NCI-H345 treated with DMSO at 0.1 percent for 48 hours (cell line): ENCODE measurements at regions not wholly inside any gene's neighbourhood (a gene's known extent, or its start where the extent isn't known, plus 50 kb on each side); places are given as distances from the start of the nearest gene placed in this dataset.

ENCODE experiments used
- DNase-seq: peaks from one replicate; lab custom pipeline; 2025; ENCODE audit not compliant: unreplicated experiment; lab: John Stamatoyannopoulos, UW

DNA sequence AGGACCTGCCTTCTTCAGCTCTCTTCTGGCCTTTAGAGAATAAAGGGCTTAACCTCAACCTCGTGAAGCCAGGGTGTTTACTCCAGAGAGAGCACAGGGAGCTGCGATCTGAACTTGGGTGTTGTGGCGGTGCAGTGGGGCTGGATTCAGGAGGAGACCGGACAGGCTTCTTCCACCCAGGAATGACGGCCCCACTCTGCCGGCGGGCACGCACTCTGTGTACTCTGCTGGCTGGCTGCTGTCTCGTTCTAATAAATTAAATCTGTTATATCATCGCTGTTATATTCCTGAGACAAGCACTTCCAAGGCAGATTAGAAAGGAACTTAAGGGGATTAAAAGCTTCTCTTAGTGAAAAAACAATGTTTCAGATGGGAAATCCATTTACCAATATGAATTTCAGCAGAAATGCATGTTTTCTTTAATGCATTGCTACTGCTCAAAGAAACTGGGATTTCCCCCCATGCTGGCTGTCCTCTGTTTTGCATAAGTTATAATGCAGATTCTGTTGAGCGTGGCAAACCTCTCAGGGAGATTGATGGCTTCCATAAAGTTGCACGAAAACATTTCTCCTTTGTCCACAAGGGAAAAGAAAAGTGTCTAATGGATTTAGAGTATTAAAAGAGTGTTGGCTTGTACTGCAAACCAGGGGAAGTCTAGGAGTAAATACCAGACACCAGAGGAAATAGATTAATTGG lies 168.6 kb upstream of the IRX3 start:
- DNase-seq: no peak

DNA sequence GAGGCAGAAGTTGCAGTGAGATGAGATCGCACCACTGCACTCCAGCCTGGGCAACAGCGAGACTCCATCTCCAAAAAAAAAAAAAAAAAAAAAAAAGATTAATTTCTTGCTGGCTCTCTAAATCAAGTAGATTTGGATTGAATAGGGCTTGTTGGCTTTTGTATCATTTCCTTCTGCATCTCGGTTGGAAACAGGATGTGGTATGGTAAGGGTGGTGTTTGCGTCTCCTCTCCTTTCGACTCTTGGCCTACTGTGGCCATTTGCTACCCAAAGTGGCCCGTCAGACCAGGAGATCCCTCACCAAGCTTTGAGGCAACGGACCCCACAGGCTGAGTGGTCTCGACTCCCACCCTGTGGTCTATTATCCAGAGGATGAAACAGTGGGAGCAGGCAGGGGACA lies 168.0 kb upstream of the IRX3 start:
- no peak for DNase-seq

DNA sequence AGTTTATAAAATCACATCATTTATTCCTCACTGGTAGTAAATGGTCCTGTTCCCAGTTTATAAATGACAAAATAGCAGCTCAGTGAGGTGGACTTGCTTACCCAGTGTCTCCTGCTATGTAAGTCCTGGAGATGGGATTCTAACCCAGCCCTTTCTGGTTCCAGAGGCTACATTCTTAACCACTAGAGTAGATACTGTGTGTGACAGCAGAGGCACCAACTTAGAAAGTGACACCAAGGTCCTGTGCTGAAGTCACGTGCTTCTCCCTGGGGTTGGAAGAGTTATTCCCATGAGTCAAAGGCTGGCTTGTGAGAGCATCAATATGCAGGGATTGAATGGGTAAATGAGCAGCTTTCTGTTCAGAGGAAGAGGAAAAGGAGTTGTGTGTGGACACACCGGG lies 167.3 kb upstream of the IRX3 start:
- DNase-seq: no peak

DNA sequence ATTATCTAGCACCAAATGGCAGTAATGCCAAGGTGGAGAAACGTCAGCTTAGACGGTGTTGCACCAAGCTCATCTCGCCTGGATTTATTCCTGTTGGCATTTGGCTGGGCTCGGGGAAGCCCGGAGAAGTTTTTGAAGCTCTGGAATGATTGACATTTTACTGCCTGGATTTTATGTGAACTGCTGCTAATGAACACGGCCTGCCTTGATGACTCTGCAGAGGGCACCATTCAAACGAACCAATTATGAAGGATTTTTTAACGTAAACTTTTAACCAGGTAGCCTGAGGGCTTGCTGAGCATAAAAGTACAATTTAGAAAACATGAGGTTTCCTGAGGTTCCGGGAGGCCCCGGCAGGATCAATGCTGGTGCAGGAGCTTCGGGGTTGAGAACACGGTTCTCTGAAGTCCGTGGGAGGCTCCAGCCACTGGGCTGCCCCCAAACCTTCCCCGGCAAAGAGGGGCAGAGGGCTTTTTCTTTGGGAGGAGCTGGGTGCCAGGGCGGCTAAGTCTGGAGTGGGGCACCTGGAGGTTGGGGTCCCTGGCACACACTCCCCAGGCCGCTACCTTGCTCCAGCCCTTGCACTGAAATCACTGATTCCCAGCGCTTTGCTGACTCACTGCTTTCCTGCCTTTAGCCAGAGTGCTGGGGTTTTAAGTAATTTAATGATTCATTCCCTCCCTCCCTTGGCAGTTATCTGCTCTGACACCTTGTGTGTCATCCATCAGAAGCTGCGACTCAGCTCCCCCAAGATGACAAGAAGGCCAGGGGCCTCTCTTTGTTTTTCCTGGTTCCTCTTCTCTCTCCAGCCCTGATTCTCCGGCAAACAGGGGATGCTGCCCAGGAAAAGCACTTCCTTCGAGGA lies 161.2 kb upstream of the IRX3 start:
- DNase-seq: no peak

DNA sequence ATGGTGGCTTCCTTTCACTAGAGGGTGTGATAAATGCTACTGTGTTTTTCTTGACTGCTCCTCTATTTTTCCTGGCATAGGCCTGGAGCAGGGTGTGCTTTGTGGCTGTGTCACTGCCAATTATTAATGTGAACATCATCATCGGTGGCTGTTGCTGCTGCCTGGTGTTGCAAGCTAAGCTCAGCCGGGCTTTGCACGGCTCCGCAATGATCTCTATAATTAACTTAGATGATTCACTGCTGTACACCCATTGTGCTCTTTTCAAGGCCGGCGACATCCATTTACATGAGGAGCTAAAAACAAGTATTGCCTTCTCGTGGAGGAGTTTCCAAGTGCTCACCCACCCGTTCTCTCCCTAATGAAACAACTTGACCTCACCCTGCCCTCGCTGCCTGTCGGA lies 160.1 kb upstream of the IRX3 start:
- no peak for DNase-seq

DNA sequence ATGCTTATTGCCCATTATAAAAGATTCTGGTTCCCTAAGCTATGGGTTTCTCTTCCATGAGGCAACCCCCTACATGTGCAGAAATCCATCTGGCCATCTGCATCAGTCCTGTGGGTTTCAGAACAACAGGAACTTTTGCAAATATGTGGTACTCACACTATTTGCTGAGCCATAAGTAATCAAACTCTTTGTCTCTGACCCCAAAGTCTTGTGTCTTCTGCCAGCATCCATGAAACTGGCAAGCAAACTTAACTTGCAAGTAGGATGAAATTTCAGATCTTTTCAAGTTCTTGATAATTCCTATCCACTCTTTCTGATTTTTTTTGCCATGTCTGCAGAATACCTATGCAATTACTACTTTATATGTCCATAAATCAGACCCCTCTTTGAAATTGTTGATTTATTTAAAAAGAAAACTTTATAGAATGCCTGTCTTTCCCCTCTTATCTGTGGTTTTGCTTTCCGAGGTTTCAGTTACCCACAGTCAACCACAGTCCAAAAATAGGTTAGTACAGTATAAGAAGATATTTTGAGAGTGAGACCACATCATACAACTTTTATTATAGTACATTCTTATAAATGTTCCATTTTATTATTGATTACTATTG lies 158.4 kb upstream of the IRX3 start:
- no peak for DNase-seq

DNA sequence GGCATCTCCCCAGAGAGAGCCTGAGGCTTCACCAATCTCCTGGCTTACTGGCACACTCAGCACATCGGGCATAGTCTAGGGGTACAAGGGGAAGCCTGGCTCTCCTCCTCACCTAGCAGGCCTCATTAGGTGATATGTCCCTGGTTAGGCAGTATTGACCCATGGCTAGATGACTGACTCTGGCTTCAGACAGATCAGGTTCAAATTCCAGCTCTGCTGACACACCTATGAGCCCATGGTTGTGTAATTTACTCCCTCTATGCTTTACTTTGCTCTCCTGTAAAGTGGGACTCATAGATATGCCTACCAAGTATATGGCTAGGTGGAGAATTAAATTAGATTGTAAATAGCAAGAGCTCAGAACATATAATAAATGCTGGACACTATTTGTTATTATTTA lies 157.3 kb upstream of the IRX3 start:
- no peak for DNase-seq

DNA sequence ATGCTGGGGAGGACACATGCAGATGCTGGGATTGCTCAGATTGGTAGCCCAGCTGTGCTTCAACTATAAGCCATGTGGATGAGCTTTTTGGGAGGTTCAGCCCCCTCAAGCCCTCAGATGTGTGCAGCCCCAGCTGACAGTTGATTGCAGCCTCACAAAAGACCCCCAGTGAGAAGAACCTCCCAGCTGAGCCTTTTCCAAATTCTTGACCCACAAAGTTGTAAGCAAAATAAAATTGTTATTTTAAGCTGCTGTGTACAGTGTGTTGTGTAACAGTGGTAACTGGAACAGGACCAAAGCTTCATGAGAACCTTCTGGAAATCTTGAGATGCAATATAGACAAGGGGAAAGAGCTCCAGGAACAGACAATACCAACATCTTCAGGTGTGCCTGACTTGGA lies 156.8 kb upstream of the IRX3 start:
- no peak for DNase-seq

DNA sequence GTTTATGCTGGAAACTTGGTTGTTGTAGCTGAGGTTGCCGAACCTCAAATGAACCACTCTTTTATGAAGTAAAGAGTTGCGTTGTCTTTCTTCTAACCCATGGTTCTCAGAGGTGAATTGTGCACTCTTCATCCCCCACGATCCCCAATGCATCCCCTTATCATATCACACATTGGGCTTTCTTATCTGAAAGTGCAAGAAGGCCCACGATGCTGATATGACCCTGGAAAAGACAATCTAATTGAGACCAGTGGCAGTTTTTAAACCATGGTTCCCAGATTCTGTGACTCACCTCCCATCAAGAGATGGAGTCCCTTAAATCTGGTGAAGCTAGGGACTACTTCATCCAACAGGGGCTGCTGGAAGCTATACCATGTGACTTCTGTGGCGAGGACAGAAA lies 156.3 kb upstream of the IRX3 start:
- DNase-seq: no peak

DNA sequence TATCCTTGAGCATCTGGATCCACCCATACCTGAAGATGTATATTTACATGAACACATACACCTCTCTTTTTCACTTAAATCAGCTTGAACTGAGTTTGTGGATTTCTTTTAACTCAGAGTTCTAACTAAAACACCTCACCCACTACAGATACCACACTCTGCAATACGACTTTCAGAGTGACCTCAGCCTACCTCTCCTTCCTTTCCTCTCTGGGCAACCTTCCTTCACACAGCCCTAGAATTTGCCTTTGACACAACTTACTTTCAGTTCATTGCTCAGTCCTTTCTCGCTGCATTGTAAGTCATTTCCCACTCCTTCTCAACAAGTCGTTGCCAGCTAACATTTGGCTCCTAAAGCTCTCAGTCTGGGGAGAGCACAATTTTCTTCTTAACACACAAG lies 151.9 kb upstream of the IRX3 start:
- DNase-seq: no peak

DNA sequence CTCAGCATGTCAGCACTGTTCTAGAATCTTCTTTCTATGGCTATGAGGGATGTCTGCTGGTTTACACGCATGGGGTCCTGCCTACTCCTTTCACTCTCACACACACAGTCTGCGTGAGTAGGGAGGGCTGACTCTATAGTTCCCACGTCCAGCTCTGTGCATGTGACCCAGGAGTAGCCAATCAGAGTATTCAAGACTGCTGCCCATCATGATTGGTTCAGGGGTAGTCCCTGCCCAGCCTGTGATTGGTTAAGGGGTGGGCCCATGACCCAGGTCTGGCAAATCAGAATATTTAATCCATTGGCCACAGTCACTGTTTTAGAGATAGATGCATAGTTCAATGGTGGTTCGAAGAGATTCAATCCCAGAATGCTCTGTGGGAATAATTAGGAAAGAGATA lies 151.3 kb upstream of the IRX3 start:
- DNase-seq: no peak

DNA sequence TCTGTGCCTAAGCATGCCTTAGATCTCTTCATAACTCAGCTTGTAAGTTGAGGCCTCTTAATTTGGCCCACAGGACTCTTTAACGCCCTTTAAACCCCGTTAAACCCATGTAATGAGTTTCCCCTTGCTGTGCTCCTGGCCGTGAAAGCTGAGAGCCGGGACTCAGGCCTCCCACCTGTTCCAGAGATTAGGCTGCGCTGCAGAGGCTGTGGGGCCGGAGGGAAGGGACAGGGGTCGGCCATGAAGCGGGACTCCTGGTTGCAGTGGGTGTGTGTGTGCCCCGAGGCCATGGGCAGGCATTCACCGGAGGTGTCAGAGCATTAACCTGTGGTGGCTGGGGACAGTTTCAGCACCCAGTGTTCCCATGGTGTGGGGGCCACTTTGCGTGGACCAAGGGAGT lies 150.8 kb upstream of the IRX3 start:
- no peak for DNase-seq

DNA sequence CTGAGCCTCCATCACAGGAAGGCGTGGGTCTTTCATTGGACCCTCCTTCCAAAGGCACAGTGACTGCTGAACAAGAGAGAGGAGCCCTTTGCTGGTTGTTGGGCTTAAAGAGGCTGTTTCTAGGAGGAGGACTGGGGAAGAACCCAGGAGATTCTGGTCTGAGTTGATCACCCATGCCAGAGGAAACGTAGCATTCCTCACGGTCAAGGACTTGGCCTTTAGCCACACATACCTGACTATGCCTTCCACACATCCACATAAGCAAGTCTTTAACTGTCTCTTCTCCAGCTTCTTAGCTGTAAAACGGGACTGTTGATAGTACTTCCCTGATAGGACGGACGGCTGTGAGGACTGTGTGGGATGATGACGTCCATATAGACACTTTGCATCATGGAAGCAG lies 149.8 kb upstream of the IRX3 start:
- no peak for DNase-seq

DNA sequence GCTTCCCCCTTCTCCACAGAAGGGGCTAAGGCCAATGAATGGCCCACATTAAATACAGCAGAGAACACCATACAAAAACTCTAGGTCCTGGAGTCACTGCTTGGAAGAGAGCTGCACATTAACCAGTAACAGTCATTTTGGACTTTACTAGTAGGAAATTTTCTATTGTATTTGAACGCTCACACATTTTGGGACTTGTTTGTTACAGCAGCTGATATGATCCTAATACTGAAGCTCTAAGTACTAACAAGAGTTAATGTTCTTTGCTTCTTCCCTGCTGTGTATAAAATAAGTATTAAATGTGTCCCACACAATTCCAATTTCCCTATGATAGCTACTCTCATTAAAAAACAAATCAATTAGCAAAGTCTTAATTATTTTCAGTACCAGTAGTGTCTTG lies 148.3 kb upstream of the IRX3 start:
- no peak for DNase-seq

DNA sequence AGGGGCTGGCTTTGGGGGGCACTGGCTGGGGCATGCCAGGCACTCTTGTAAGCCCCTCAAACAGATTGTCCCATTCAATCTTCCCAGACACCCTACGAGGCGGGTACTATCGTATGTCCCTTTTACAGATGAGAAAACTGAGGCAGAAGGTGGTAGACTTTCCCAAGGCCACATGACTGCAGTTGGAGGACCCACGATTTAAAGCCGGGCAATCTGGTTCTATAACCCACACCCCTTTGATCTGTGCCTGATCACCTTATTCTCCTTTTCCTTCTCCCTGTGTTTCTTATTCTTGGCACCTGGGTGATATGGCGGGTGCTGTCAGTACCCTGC lies 146.3 kb upstream of the IRX3 start:
- DNase-seq: no peak

DNA sequence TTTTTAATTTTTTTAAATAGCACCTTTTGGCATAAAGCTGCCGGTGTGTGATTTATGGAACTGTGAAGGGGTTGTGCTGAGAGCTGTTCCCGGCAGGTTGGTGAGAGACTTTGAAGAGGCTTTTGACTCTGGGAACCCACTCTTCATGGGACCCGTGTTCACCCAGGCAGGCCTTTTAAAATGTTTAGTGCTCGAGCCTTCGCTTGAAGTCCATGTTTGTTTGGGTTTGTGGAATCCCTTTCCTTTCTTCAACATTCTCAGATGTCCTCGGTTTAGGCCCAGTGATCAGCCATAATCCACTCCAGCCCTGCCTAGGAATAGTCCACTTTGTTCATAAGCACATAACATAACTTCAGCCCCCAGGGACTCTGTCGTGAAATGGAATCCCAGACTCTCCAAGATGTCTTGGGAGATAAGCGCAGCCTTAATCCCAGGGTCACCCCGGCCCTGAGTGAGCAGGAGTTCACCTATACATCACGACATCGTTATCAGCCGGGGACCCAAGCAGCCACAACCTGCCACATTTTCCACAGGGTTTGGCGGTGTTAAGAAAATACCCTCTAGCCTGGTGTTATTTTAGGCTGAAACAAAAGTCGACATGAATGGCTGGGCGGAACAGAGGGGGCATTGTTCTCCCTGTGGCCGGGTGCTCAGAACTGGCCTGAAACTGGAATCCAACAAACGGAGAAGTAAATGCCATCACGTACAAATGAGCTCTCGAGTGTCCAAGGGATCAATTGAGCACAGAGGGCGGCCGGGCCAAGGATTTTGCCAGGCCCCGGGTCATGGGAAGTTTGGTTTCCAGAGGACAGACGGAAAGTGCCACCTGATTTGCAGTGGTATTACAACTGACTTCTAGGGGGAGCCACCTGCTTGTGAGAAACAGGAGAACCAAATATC lies 145.7 kb upstream of the IRX3 start:
- DNase-seq: no peak

DNA sequence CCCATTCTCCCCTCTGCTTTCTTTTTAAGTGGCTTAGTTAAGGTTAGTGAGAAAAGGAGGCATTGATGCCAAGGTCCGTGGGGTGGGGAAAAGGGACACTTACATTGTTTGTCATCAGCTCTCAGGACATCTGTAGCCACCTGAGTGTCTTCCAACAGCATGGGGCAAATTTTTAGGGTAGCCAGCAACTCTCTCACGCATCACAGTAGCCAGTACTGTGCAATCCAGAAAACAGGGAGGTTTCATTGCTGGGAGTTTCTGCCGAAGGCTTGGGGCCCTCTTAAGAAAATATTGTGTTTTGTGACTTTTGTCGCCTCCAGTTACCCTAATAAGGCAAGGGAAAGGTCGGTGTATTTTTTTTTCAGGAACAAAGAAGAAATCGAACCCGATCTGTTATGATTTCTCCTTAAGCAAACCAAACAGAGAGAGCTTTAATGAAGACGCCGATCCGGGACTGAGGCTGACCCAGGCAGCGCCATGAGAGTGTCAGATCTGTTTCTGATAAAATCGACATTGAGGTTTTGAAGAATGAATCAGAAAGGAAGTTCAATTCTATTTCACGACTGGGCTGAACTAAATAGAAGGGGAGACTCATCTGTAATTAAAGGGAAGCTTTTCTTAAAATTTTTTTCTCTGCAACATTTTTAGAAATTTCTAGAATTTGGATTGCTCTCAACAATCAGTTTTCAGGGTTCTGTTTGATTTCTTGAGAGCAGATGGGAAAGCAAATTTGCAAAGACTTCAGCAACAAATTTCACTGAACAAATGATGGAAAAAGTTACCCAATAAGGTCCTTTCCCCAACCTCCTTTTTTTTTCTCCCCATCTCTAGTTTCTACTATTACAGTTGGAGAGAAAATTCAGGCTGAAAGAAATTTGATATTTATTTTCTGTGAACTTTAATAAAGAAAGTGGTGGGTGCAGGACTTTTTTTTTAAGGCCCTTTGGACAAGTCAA lies 144.7 kb upstream of the IRX3 start:
- no peak for DNase-seq

DNA sequence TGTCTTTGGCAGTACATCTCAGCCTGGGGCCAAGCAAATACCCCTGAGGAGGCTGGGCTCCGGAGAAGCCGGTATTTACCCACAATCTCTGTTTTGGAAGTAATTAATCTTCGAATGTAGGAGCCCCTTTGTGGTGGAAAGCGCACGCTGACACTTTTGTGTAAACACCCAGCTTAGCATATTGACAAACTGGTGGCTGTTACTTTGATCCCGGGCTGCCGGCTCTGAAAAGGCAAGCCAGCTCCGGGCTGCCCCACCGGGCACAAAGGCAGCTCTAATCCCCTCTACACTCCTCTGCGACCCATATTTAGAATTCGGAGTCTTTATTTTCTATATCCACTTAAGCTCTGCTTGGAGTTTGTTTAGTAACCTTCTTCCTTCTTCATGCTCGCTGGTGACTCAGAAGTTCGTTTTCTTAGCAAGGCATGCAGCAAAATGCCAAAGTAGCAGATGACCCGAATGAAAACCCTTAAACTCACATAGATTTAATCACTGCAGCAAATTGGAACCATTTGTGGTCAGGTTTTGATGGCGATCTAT lies 144.0 kb upstream of the IRX3 start:
- no peak for DNase-seq

DNA sequence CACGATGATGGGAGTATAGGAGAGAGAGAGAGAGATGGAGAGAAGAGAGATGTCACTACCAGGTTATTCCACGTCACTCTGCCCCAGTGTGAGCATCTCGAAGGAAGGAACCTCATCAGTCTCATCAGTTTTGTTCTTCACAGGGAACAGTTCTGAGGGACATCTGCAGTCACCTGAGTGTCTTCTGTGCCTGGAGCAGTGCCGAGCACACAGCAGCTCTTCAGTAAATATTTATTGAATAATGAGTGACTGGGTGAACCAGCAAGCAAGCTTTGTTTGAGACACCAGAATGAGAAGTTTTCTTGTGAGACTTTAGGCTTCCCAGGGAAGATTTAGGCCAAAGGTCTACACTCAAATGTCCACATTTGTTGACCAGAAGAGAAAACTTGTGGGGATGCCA lies 142.4 kb upstream of the IRX3 start:
- no peak for DNase-seq

DNA sequence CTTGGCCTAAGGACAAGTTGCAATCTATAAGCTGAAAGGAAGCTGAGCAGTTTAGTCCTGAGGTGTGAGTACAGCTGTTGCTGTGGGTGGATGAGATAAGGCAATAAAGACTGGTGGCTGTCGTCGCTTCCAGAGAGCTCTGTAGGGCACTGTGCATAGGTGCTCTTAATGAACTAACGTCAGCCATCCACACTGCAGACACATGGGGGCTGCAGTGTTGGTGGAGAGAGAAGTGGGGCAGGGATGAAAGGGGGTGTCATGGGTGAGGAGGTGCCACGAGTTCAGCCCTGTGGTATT lies 139.9 kb upstream of the IRX3 start:
- DNase-seq: no peak
